Neuronal stem cell (in vitro differentiated cells): ENCODE measurements at regions not wholly inside any gene's neighbourhood (a gene's known extent, or its start where the extent isn't known, plus 50 kb on each side); places are given as distances from the start of the nearest gene placed in this dataset.

Experiments used
- DNase-seq: peaks from one replicate; pipeline ENCODE4 v3.0.0-alpha.2; 2013; ENCODE audit warnings: low spot score
- H2AFZ ChIP-seq: one replicate; pipeline ENCODE4 v1.6.1; 2013; ENCODE audit warnings: mild to moderate bottlenecking, low read length, inconsistent platforms
- H2AK5ac ChIP-seq: 2 replicates; pipeline ENCODE4 v1.6.1; 2013; ENCODE audit warnings: low read depth, mild to moderate bottlenecking, inconsistent platforms, low read length, moderate library complexity, mixed read lengths
- H2BK120ac ChIP-seq: 2 replicates; pipeline ENCODE4 v1.6.1; 2013; ENCODE audit warnings: low read depth, mild to moderate bottlenecking, inconsistent platforms, low read length, moderate library complexity, mixed read lengths
- H2BK12ac ChIP-seq: one replicate; pipeline ENCODE4 v1.6.1; 2013; ENCODE audit warnings: low read length, inconsistent platforms
- H2BK15ac ChIP-seq: 2 replicates; pipeline ENCODE4 v1.6.1; 2013; ENCODE audit warnings: mild to moderate bottlenecking, low read length, inconsistent platforms, mixed read lengths
- H2BK5ac ChIP-seq: one replicate; pipeline ENCODE4 v1.6.1; 2013; ENCODE audit warnings: inconsistent platforms, mild to moderate bottlenecking, low read length, moderate library complexity
- H3K14ac ChIP-seq: one replicate; pipeline ENCODE4 v1.6.1; 2013; ENCODE audit warnings: low read length, inconsistent platforms
- H3K18ac ChIP-seq: 2 replicates; pipeline ENCODE4 v1.6.1; 2013; ENCODE audit warnings: low read length, inconsistent platforms
- H3K23ac ChIP-seq: 2 replicates; pipeline ENCODE4 v1.6.1; 2013; ENCODE audit warnings: low read depth, mild to moderate bottlenecking, mixed read lengths, low read length, inconsistent platforms; ENCODE audit not compliant: poor library complexity
- H3K27ac ChIP-seq: replicated peaks from 3 replicates; pipeline ENCODE4 v1.5.1; 2013; ENCODE audit warnings: low read length, inconsistent platforms
- H3K27me3 ChIP-seq, 3 experiments: 2 replicates each; pipeline ENCODE4 v1.6.1; 2013; ENCODE audit warnings: low read length in 3 of 3, mild to moderate bottlenecking in 2 of 3, inconsistent platforms in 1 of 3, low read depth in 1 of 3, mixed read lengths in 1 of 3, moderate library complexity in 1 of 3; ENCODE audit not compliant: control insufficient read depth in 3 of 3, insufficient read depth in 3 of 3
- H3K36me3 ChIP-seq, 2 donors: replicated peaks in 1 of 2; 2 replicates each; pipeline ENCODE4 v1.6.1; 2013; ENCODE audit warnings: low read length in 2 of 2; ENCODE audit not compliant: control insufficient read depth in 2 of 2, insufficient read depth in 2 of 2
- H3K4ac ChIP-seq: 2 replicates; pipeline ENCODE4 v1.6.1; 2013; ENCODE audit warnings: inconsistent platforms, mild to moderate bottlenecking, low read length, moderate library complexity
- H3K4me1 ChIP-seq, 2 donors: 1 replicate in 1 of 2; 2 replicates in 1 of 2; pipeline ENCODE4 v1.6.1; 2013; ENCODE audit warnings: low read length in 2 of 2, low read depth in 1 of 2; ENCODE audit not compliant: control insufficient read depth in 2 of 2, insufficient read depth in 1 of 2
- H3K4me2 ChIP-seq: one replicate; pipeline ENCODE4 v1.6.1; 2013; ENCODE audit warnings: mild to moderate bottlenecking, low read length, inconsistent platforms; ENCODE audit not compliant: insufficient read depth, poor library complexity, severe bottlenecking
- H3K4me3 ChIP-seq, 2 donors: 2 replicates each; pipeline ENCODE4 v1.5.1; 2013; ENCODE audit warnings: low read length in 2 of 2, mild to moderate bottlenecking in 2 of 2, inconsistent platforms in 1 of 2, moderate library complexity in 1 of 2
- H3K79me1 ChIP-seq: one replicate; pipeline ENCODE4 v1.6.1; 2013; ENCODE audit warnings: low read depth, mild to moderate bottlenecking, inconsistent platforms, low read length, moderate library complexity
- H3K9ac ChIP-seq: one replicate; pipeline ENCODE4 v1.6.1; 2013; ENCODE audit warnings: mild to moderate bottlenecking, low read depth, low read length, inconsistent platforms; ENCODE audit not compliant: poor library complexity
- H3K9me3 ChIP-seq, 2 donors: replicated peaks in 1 of 2; 2 replicates each; pipeline versions ENCODE3 to v1.6.1; 2013; ENCODE audit warnings: low read length in 2 of 2, mild to moderate bottlenecking in 2 of 2, inconsistent platforms in 1 of 2, low read depth in 1 of 2, mixed read lengths in 1 of 2, moderate library complexity in 1 of 2; ENCODE audit not compliant: control insufficient read depth in 2 of 2, insufficient read depth in 1 of 2
- H4K8ac ChIP-seq: one replicate; pipeline ENCODE4 v1.6.1; 2013; ENCODE audit warnings: low read depth, mild to moderate bottlenecking, inconsistent platforms, low read length, moderate library complexity
- H4K91ac ChIP-seq: one replicate; pipeline ENCODE4 v1.6.1; 2013; ENCODE audit warnings: low read length, low read depth, mild to moderate bottlenecking, inconsistent platforms; ENCODE audit not compliant: poor library complexity
- whole genome bisulfite sequencing, 2 donors: extraction: QIAGEN DNeasy Blood & Tissue Kit; methylation state at CpG; one replicate each; pipeline ENCODE4 v1.1.7; 2013; ENCODE audit warnings: missing lambda C conversion rate in 2 of 2, mixed read lengths in 1 of 2; ENCODE audit not compliant: insufficient read length in 2 of 2, insufficient replicate concordance in 1 of 2; ENCODE audit errors: extremely low coverage in 2 of 2; 5-methylcytosine and 5-hydroxymethylcytosine counted together

- no peak overlapping the region for H4K8ac ChIP-seq
- no peak overlapping the region for H2BK120ac ChIP-seq
- no peaks in the 10 kb centered on the region for H3K79me1 ChIP-seq
- no CpG with 5 or more reads among the region's 4 CpGs for WGBS, 2 donors
- no peak overlapping the region for H2AK5ac ChIP-seq
- no peak for DNase-seq
- no peak overlapping the region for H3K4me2 ChIP-seq
- no peak overlapping the region for H3K18ac ChIP-seq
- no peaks in the 10 kb centered on the region for H3K4me1 ChIP-seq
- peak overlapping the region; percentile 56 for H2AFZ ChIP-seq
- H3K4me3 ChIP-seq = no peak overlapping the region
- no peak overlapping the region for H2BK5ac ChIP-seq
- H3K14ac ChIP-seq = no peak overlapping the region
- no peak overlapping the region for H3K23ac ChIP-seq
- H4K91ac ChIP-seq = no peak overlapping the region
- no peak overlapping the region for H2BK15ac ChIP-seq
- H3K27ac ChIP-seq = no peak overlapping the region
- no peaks in the 10 kb centered on the region for H3K36me3 ChIP-seq
- no peaks in the 10 kb centered on the region for H3K9me3 ChIP-seq
- H3K27me3 ChIP-seq = no peaks in the 10 kb centered on the region
- H3K9ac ChIP-seq = no peak overlapping the region
- no peak overlapping the region for H2BK12ac ChIP-seq
- H3K4ac ChIP-seq = no peak overlapping the region
Observed at GRCh38 chr12:90299121-90299520, 590.5 kb upstream of the ATP2B1 start.

- Histone ChIP-seq H3K9ac (no peak overlapping the region), H4K8ac (no peak overlapping the region), H2BK5ac (no peak overlapping the region), H3K14ac (no peak overlapping the region), H3K79me1 (no peaks in the 10 kb centered on the region), H3K18ac (no peak overlapping the region), H3K23ac (no peak overlapping the region), H4K91ac (no peak overlapping the region), H3K4ac (no peak overlapping the region), H2AFZ (peak overlapping the region; percentile 56), H2BK12ac (no peak overlapping the region), H3K36me3 (no peaks in the 10 kb centered on the region), H3K4me2 (no peak overlapping the region), H3K4me1 (no peaks in the 10 kb centered on the region), H2BK15ac (no peak overlapping the region), H3K9me3 (no peaks in the 10 kb centered on the region), H3K4me3 (no peak overlapping the region), H3K27ac (no peak overlapping the region), H2BK120ac (no peak overlapping the region), H3K27me3 (no peaks in the 10 kb centered on the region), H2AK5ac (no peak overlapping the region)
- DNase-seq = no peak
- no CpG with 5 or more reads among the region's 2 CpGs for WGBS, 2 donors
Observed at GRCh38 chr12:90298289-90298948, 589.8 kb upstream of the ATP2B1 start.

GRCh38 chr12:90295858-90296257 is 587.2 kb upstream of the ATP2B1 start:
- Histone ChIP-seq H3K23ac (no peak overlapping the region), H2AFZ (no peak overlapping the region), H3K27ac (no peak overlapping the region), H2AK5ac (no peak overlapping the region), H3K4ac (no peak overlapping the region), H2BK120ac (no peak overlapping the region), H3K4me3 (no peak overlapping the region), H2BK12ac (no peak overlapping the region), H3K4me2 (no peak overlapping the region), H3K79me1 (no peaks in the 10 kb centered on the region), H4K8ac (no peak overlapping the region), H3K9me3 (no peaks in the 10 kb centered on the region), H2BK15ac (no peak overlapping the region), H4K91ac (no peak overlapping the region), H3K18ac (no peak overlapping the region), H3K14ac (no peak overlapping the region), H2BK5ac (no peak overlapping the region), H3K4me1 (no peaks in the 10 kb centered on the region), H3K9ac (no peak overlapping the region), H3K36me3 (no peaks in the 10 kb centered on the region), H3K27me3 (no peaks in the 10 kb centered on the region)
- WGBS, 2 donors = no CpG with 5 or more reads among the region's 2 CpGs
- no peak for DNase-seq

DNA sequence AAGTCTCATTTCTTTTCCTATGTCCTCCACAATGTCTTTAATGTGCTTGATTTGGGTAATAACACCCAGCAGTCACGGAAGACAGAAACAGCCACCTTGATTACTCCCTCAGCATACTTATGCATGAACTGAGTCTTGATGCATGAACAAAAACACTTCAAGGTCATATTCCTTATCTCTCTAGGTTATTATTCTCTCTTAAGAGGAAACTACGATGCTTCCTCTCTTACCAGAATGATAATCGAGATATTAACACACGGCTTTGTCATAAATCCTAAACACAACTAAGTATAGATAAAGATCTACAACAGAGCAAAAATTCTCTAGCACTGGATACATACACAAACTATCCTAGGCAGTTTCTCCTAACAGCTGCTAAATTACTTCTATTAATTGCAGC is 583.5 kb upstream of the ATP2B1 start:
- Histone ChIP-seq H3K14ac (no peak overlapping the region), H2AK5ac (no peak overlapping the region), H3K4me1 (no peaks in the 10 kb centered on the region), H2AFZ (no peak overlapping the region), H2BK12ac (no peak overlapping the region), H3K36me3 (no peaks in the 10 kb centered on the region), H3K23ac (no peak overlapping the region), H3K79me1 (no peaks in the 10 kb centered on the region), H3K4me2 (no peak overlapping the region), H4K91ac (no peak overlapping the region), H3K9me3 (peaks cover 0 to 6% of the 10 kb centered on the region in 2 donors), H3K18ac (no peak overlapping the region), H3K9ac (no peak overlapping the region), H2BK15ac (no peak overlapping the region), H3K4me3 (no peak overlapping the region), H2BK120ac (no peak overlapping the region), H2BK5ac (no peak overlapping the region), H4K8ac (no peak overlapping the region), H3K27me3 (no peaks in the 10 kb centered on the region), H3K27ac (no peak overlapping the region), H3K4ac (no peak overlapping the region)
- WGBS, 2 donors = no CpG with 5 or more reads among the region's 4 CpGs
- DNase-seq = no peak
